Aorta (tissue), 5 donors: ENCODE measurements at regions not wholly inside any gene's neighbourhood (a gene's known extent, or its start where the extent isn't known, plus 50 kb on each side); places are given as distances from the start of the nearest gene placed in this dataset.

Experiments
- ATAC-seq: fragments of 200-7000 bp; cut with Tn5 transposase; one replicate; pipeline ENCODE4 v1.9.1; 2022; ENCODE audit warnings: moderate library complexity; ENCODE audit not compliant: low FRiP score
- DNase-seq, 2 donors: peaks; one replicate each; pipeline ENCODE4 v3.0.0-alpha.2; 2020
- H3K27ac ChIP-seq, 2 donors: one replicate each; pipeline ENCODE4 v1.5.1; 2013; ENCODE audit warnings: low read length in 2 of 2, mild to moderate bottlenecking in 2 of 2, moderate library complexity in 2 of 2, control low read depth in 1 of 2, inconsistent platforms in 1 of 2, low read depth in 1 of 2
- H3K27me3 ChIP-seq, 2 donors: one replicate each; pipeline ENCODE4 v1.6.1; 2013; ENCODE audit warnings: control low read depth in 1 of 2, low read length in 1 of 2, mild to moderate bottlenecking in 1 of 2, moderate library complexity in 1 of 2; ENCODE audit not compliant: insufficient read depth in 2 of 2, control insufficient read depth in 1 of 2
- H3K36me3 ChIP-seq, 2 donors: one replicate each; pipeline ENCODE4 v1.6.1; 2013; ENCODE audit warnings: control low read depth in 1 of 2, low read length in 1 of 2, mild to moderate bottlenecking in 1 of 2; ENCODE audit not compliant: insufficient read depth in 2 of 2, control insufficient read depth in 1 of 2
- H3K4me1 ChIP-seq, 2 donors: one replicate each; pipeline ENCODE4 v1.6.1; 2013; ENCODE audit warnings: low read length in 2 of 2, control low read depth in 1 of 2, mild to moderate bottlenecking in 1 of 2, moderate library complexity in 1 of 2; ENCODE audit not compliant: insufficient read depth in 2 of 2, control insufficient read depth in 1 of 2
- H3K4me3 ChIP-seq, 2 donors: one replicate each; pipeline ENCODE4 v1.5.1; 2013; ENCODE audit warnings: low read length in 2 of 2, control low read depth in 1 of 2, mild to moderate bottlenecking in 1 of 2
- H3K9me3 ChIP-seq: one replicate; pipeline ENCODE4 v1.6.1; 2013; ENCODE audit warnings: mild to moderate bottlenecking, low read length; ENCODE audit not compliant: control insufficient read depth
- WGBS, 2 donors: extraction: QIAGEN DNeasy Blood & Tissue Kit; methylation state at CpG; one replicate each; pipeline ENCODE4 v1.1.7; 2013; 5-methylcytosine and 5-hydroxymethylcytosine counted together
- intact Hi-C, 2 donors: fragments of 100-400 bp; cut with DNase I; formaldehyde crosslinking; loops; one replicate each; pipeline versions ENCODE4 v1.14.2 to v1.15.0; 2022
- donor health status: healthy with polysubstance abuse.
- donor health status: Bipolar disorder and iron deficiency.
- donor health status: DM: no; HTN: no; CAD: no.
- donor health status: DM: no; HTN: no; CAD: no.
- donor health status: DM: yes; HTN: yes; CAD: no.

- H3K27me3 ChIP-seq = no peaks in the 10 kb centered on the region
- no peaks in the 10 kb centered on the region for H3K9me3 ChIP-seq
- H3K4me3 ChIP-seq = no peak overlapping the region
- WGBS, 2 donors = 82 to 86% methylated on average over 5 of the region's 5 CpGs
- intact Hi-C loops = no loop called here
- no peak overlapping the region for H3K27ac ChIP-seq
- H3K36me3 ChIP-seq = no peaks in the 10 kb centered on the region
- ATAC-seq = no peak
- no peak for DNase-seq
- no peaks in the 10 kb centered on the region for H3K4me1 ChIP-seq
These were observed 1682.8 kb upstream of the LRRTM1 start for GRCh38 chr2:81987370-81987769.

DNA sequence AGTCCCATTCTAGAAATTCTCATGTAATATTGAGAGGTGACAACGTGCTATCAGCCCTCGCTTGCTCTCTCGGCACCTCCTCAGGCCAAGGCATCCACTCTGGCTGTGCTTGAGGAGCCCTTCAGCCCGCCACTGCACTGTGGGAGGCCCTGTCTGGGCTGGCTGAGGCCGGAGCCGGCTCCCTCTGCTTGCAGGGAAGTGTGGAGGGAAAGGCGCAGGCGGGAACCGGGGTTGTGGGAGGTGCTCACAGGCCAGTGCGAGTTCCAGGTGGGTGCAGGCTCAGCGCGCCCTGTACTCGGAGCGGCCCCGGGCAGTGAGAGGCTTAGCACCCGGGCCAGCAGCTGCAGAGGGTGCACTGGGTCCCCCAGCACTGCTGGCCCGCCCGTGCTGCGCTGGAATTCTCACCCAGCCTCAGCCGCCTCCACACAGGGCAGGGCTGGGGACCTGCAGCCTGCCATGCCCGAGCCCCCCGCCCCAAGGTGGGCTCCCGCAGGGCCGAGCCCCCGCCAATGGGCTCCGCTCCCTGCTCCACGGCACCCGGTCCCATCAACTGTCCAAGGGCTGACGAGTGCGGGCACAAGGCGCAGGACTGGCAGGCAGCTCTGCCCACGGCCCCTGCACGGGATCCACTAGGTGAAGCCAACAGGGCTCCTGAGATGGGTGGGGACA lies 1680.6 kb upstream of the LRRTM1 start:
- H3K27me3 ChIP-seq = no peaks in the 10 kb centered on the region
- no peaks in the 10 kb centered on the region for H3K9me3 ChIP-seq
- DNase-seq = no peak
- peak; percentile 26 for ATAC-seq
- H3K36me3 ChIP-seq = no peaks in the 10 kb centered on the region
- no peaks in the 10 kb centered on the region for H3K4me1 ChIP-seq
- H3K4me3 ChIP-seq = no peak overlapping the region
- intact Hi-C loops = no loop called here
- 96 to 97% methylated on average over 33 of the region's 33 CpGs for WGBS, 2 donors
- no peak overlapping the region for H3K27ac ChIP-seq

DNA sequence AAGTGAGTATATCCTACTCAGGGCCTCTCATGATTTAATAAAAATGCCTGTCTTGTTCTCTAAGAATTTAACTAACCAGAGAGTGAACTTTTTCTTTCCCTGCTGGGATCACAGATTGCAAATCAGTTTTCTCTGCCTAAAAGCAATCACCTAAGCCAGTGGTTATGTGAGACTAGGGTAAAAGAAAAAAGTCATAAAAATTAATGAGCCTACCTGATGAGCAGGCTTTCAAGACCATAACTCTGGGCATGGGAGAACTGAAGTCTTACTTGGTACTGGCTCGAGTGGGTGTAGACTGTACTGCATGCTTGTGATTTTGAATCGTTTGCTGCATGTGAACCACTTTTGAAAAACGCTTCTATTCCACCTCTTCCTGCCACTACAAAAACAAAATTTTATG lies 1677.0 kb upstream of the LRRTM1 start:
- H3K36me3 ChIP-seq = no peaks in the 10 kb centered on the region
- intact Hi-C loops = no loop called here
- H3K27ac ChIP-seq = no peak overlapping the region
- no peak for DNase-seq
- ATAC-seq = no peak
- no peak overlapping the region for H3K4me3 ChIP-seq
- H3K9me3 ChIP-seq = no peaks in the 10 kb centered on the region
- no peaks in the 10 kb centered on the region for H3K4me1 ChIP-seq
- H3K27me3 ChIP-seq = no peaks in the 10 kb centered on the region
- WGBS, 2 donors = 30 to 54% methylated on average over 3 of the region's 3 CpGs

GRCh38 chr2:81979086-81979485 lies 1674.5 kb upstream of the LRRTM1 start:
- H3K27ac ChIP-seq = no peak overlapping the region
- intact Hi-C loops = no loop called here
- WGBS, 2 donors = 60 to 67% methylated on average over 3 of the region's 3 CpGs
- H3K36me3 ChIP-seq = no peaks in the 10 kb centered on the region
- no peak for DNase-seq
- H3K4me3 ChIP-seq = no peak overlapping the region
- H3K4me1 ChIP-seq = no peaks in the 10 kb centered on the region
- no peaks in the 10 kb centered on the region for H3K27me3 ChIP-seq
- no peak for ATAC-seq
- peaks cover 2% of the 10 kb centered on the region for H3K9me3 ChIP-seq

GRCh38 chr2:81976998-81977397 lies 1672.4 kb upstream of the LRRTM1 start:
- no peaks in the 10 kb centered on the region for H3K4me1 ChIP-seq
- H3K27ac ChIP-seq = no peak overlapping the region
- H3K4me3 ChIP-seq = no peak overlapping the region
- ATAC-seq = no peak
- peaks cover 2% of the 10 kb centered on the region for H3K9me3 ChIP-seq
- WGBS, 2 donors = 19 to 22% methylated on average over 1 of the region's 1 CpG
- H3K36me3 ChIP-seq = no peaks in the 10 kb centered on the region
- no peak for DNase-seq
- H3K27me3 ChIP-seq = no peaks in the 10 kb centered on the region
- intact Hi-C loops = no loop called here

DNA sequence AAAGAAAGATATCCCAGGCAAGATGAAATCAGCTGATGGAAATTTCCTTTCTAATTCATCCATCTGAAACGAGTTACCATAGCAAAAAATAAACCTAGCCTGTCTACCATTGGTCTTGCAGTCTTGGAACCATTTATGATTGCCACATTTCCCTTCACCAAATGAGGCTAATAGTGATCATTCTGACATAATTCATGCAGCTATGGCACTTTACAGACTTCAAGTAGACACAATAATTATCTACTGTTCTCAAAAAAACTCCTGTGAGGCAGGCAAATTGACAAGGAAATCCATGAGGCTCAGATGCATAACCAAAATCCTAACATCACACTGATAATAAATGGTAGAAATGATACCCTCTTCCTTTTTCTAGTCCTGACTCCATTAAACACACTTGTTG lies 1669.7 kb upstream of the LRRTM1 start:
- WGBS, 2 donors = 46 to 56% methylated on average over 1 of the region's 1 CpG

GRCh38 chr2:81942876-81943275 lies 1638.3 kb upstream of the LRRTM1 start:
- ATAC-seq (no peak), DNase-seq (no peak)
- Histone ChIP-seq H3K27me3 (no peaks in the 10 kb centered on the region), H3K9me3 (no peaks in the 10 kb centered on the region), H3K4me3 (no peak overlapping the region), H3K4me1 (no peaks in the 10 kb centered on the region), H3K27ac (no peak overlapping the region), H3K36me3 (no peaks in the 10 kb centered on the region)
- intact Hi-C loops = no loop called here
- WGBS, 2 donors = 82 to 83% methylated on average over 1 of the region's 1 CpG

More for the DNA sequence above, 1669.7 kb upstream of the LRRTM1 start:
- H3K27me3 ChIP-seq = no peaks in the 10 kb centered on the region
- DNase-seq (no peak), ATAC-seq (no peak)
- no peak overlapping the region for H3K27ac ChIP-seq
- no peaks in the 10 kb centered on the region for H3K36me3 ChIP-seq
- no peak overlapping the region for H3K4me3 ChIP-seq
- H3K4me1 ChIP-seq = no peaks in the 10 kb centered on the region
- peaks cover 2% of the 10 kb centered on the region for H3K9me3 ChIP-seq
- intact Hi-C loops = no loop called here

GRCh38 chr2:81942136-81942680 lies 1637.7 kb upstream of the LRRTM1 start:
- Histone ChIP-seq H3K27ac (no peak overlapping the region), H3K27me3 (no peaks in the 10 kb centered on the region), H3K9me3 (no peaks in the 10 kb centered on the region), H3K4me1 (no peaks in the 10 kb centered on the region), H3K4me3 (no peak overlapping the region), H3K36me3 (no peaks in the 10 kb centered on the region)
- ATAC-seq (no peak), DNase-seq (no peak)
- intact Hi-C loops = no loop called here

- 27 to 46% methylated on average over 7 of the region's 7 CpGs for WGBS, 2 donors
These were observed 1635.9 kb upstream of the LRRTM1 start for GRCh38 chr2:81940266-81940955.

More at GRCh38 chr2:81940266-81940955, 1635.9 kb upstream of the LRRTM1 start:
- Histone ChIP-seq H3K27me3 (no peaks in the 10 kb centered on the region), H3K4me1 (no peaks in the 10 kb centered on the region), H3K4me3 (no peak overlapping the region), H3K27ac (no peak overlapping the region), H3K36me3 (no peaks in the 10 kb centered on the region), H3K9me3 (no peaks in the 10 kb centered on the region)
- intact Hi-C loops = no loop called here
- DNase-seq (no peak), ATAC-seq (no peak)
